HCT116 (cell line): ENCODE measurements at regions not wholly inside any gene's neighbourhood (a gene's known extent, or its start where the extent isn't known, plus 50 kb on each side); places are given as distances from the start of the nearest gene placed in this dataset.

Source experiments
- ATAC-seq: fragments of 200-7000 bp; cut with Tn5 transposase; 2 replicates; pipeline ENCODE4 v1.9.1; 2020; ENCODE audit warnings: mild to moderate bottlenecking, moderate library complexity
- BruUV-seq: library from RNA; stranded (reverse); fragments of 400-500 nt; replicated peaks from 2 replicates; lab custom pipeline; 2021; lab: Mats Ljungman, UMichigan
- CTCF ChIA-PET: fragments of 300-600 bp; sonication (Branson Sonifier 250); formaldehyde crosslinking; loops from one replicate; lab custom pipeline; 2021; ENCODE audit warnings: antibody characterized with exemption; lab: Charles Lee
- POLR2A ChIA-PET: fragments of 300-600, 350-600 bp; sonication (Branson Sonifier 250); formaldehyde crosslinking; loops from one replicate; lab custom pipeline; 2021; ENCODE audit warnings: antibody characterized with exemption; lab: Charles Lee
- RAD21 ChIA-PET, 2 experiments: fragments of 300-600 bp; sonication (Branson Sonifier 250); formaldehyde crosslinking; loops; one replicate each; lab custom pipeline; 2023; ENCODE audit warnings: low total read pairs in 2 of 2; ENCODE audit not compliant: uncharacterized antibody in 2 of 2, unreplicated experiment in 2 of 2, low non-redundant PET in 1 of 2; lab: Charles Lee
- DNase-seq: peaks from one replicate; pipeline ENCODE4 v3.0.0-alpha.2; 2010; ENCODE audit warnings: low read depth, low spot score
- H2AFZ ChIP-seq: fragments of 200-600 bp; shearing (Covaris generic), sonication (generic); 2 replicates; pipeline ENCODE4 v1.6.1; 2017; ENCODE audit warnings: low read depth, mixed run types, mixed read lengths, antibody characterized with exemption, low read length; ENCODE audit not compliant: poor library complexity, severe bottlenecking
- H3K27ac ChIP-seq: 2 replicates; pipeline ENCODE4 v1.5.1; 2012; ENCODE audit warnings: low read depth, low read length
- H3K27me3 ChIP-seq: fragments of 200-600 bp; sonication (generic); 2 replicates; pipeline ENCODE4 v1.6.1; 2016; ENCODE audit warnings: mixed run types, low read length, mixed read lengths; ENCODE audit not compliant: insufficient read depth
- H3K36me3 ChIP-seq, 2 experiments: fragments of 200-500 bp in 1 of 2; fragments of 200-600 bp in 1 of 2; sonication (Bioruptor generic) in 1 of 2; sonication (generic) in 1 of 2; 2 replicates each; pipeline versions ENCODE4 v1.5.1 to v1.6.1; 2014 to 2016; ENCODE audit warnings: low read length in 2 of 2, inconsistent platforms in 1 of 2, mixed read lengths in 1 of 2, mixed run types in 1 of 2; ENCODE audit not compliant: insufficient read depth in 2 of 2, control insufficient read depth in 1 of 2
- H3K4me1 ChIP-seq, 2 experiments: fragments of 200-600 bp in 1 of 2; sonication (generic) in 1 of 2; 2 replicates each; pipeline versions ENCODE4 v1.5.1 to v1.6.1; 2012 to 2017; ENCODE audit warnings: low read length in 2 of 2, inconsistent platforms in 1 of 2, mild to moderate bottlenecking in 1 of 2, mixed read lengths in 1 of 2, mixed run types in 1 of 2, moderate library complexity in 1 of 2; ENCODE audit not compliant: insufficient read depth in 2 of 2, control insufficient read depth in 1 of 2
- H3K4me2 ChIP-seq: fragments of 200-600 bp; sonication (generic); 2 replicates; pipeline ENCODE4 v1.6.1; 2017; ENCODE audit warnings: mixed run types, low read length, mixed read lengths
- H3K4me3 ChIP-seq, 2 experiments: fragments of 200-600 bp in 1 of 2; sonication (generic) in 1 of 2; replicated peaks in 1 of 2; 2 replicates each; pipeline ENCODE4 v1.5.1; 2011 to 2016; ENCODE audit warnings: low read length in 2 of 2, control low read depth in 1 of 2, low read depth in 1 of 2, mild to moderate bottlenecking in 1 of 2, mixed read lengths in 1 of 2, mixed run types in 1 of 2
- H3K79me2 ChIP-seq: fragments of 200-600 bp; sonication (generic); 2 replicates; pipeline ENCODE4 v1.6.1; 2017; ENCODE audit warnings: mild to moderate bottlenecking, mixed run types, low read length, moderate library complexity, mixed read lengths; ENCODE audit not compliant: insufficient read depth
- H3K9ac ChIP-seq: fragments of 200-600 bp; sonication (generic); 2 replicates; pipeline ENCODE4 v1.6.1; 2016; ENCODE audit warnings: low read length, mixed read lengths
- H3K9me2 ChIP-seq: fragments of 200-600 bp; sonication (generic), shearing (Covaris generic); 2 replicates; pipeline ENCODE4 v1.6.1; 2017; ENCODE audit warnings: mixed run types, mild to moderate bottlenecking, moderate library complexity; ENCODE audit not compliant: insufficient read depth
- H3K9me3 ChIP-seq, 2 experiments: fragments of 200-500 bp in 1 of 2; fragments of 200-600 bp in 1 of 2; sonication (Bioruptor generic) in 1 of 2; sonication (generic) in 1 of 2; 2 replicates each; pipeline ENCODE4 v1.6.1; 2014 to 2017; ENCODE audit warnings: low read length in 2 of 2, mixed read lengths in 2 of 2, inconsistent platforms in 1 of 2, low read depth in 1 of 2, mild to moderate bottlenecking in 1 of 2, mixed run types in 1 of 2, moderate library complexity in 1 of 2; ENCODE audit not compliant: control insufficient read depth in 1 of 2, insufficient read depth in 1 of 2
- H4K20me1 ChIP-seq: fragments of 200-600 bp; sonication (generic), shearing (Covaris generic); 2 replicates; pipeline ENCODE4 v1.6.1; 2017; ENCODE audit warnings: mixed run types, mild to moderate bottlenecking, moderate library complexity; ENCODE audit not compliant: insufficient read depth
- CBX3 ChIP-seq: IDR thresholded peaks from 2 replicates; pipeline ENCODE4 v1.6.1; 2012; ENCODE audit warnings: low read depth
- EGR1 ChIP-seq: IDR thresholded peaks from 2 replicates; pipeline ENCODE4 v1.6.1; 2012; ENCODE audit warnings: low read depth
- EZH2 ChIP-seq: fragments of 200-600 bp; sonication (generic); IDR thresholded peaks from 2 replicates; pipeline ENCODE4 v1.6.1; 2017; ENCODE audit warnings: antibody characterized with exemption, mixed run types
- EZH2phosphoT487 ChIP-seq: fragments of 200-600 bp; IDR thresholded peaks from 2 replicates; pipeline ENCODE4 v1.6.1; 2018; ENCODE audit warnings: antibody characterized with exemption, borderline replicate concordance
- FOSL1 ChIP-seq: IDR thresholded peaks from 2 replicates; pipeline ENCODE4 v1.6.1; 2012; ENCODE audit warnings: low read depth
- JUND ChIP-seq: IDR thresholded peaks from 2 replicates; pipeline ENCODE4 v1.6.1; 2012
- POLR2A ChIP-seq: IDR thresholded peaks from 2 replicates; pipeline ENCODE4 v1.7.0; 2011; ENCODE audit warnings: borderline replicate concordance; ENCODE audit not compliant: insufficient read depth, insufficient read length; ENCODE audit errors: extremely low read depth
- POLR2AphosphoS5 ChIP-seq: IDR thresholded peaks from 2 replicates; pipeline ENCODE4 v1.6.1; 2011; ENCODE audit warnings: mild to moderate bottlenecking, low read depth, low read length, moderate library complexity
- RAD21 ChIP-seq: IDR thresholded peaks from 2 replicates; pipeline ENCODE4 v1.6.1; 2012; ENCODE audit warnings: low read depth, mild to moderate bottlenecking
- SIN3A ChIP-seq: IDR thresholded peaks from 2 replicates; pipeline ENCODE4 v1.6.1; 2012; ENCODE audit warnings: low read depth
- TCF7L2 ChIP-seq: IDR thresholded peaks from 2 replicates; pipeline ENCODE4 v1.7.0; 2011; ENCODE audit warnings: borderline replicate concordance, inconsistent platforms; ENCODE audit not compliant: insufficient read depth, insufficient read length; ENCODE audit errors: extremely low read depth
- YY1 ChIP-seq: IDR thresholded peaks from 2 replicates; pipeline ENCODE4 v1.6.1; 2011; ENCODE audit warnings: low read length, low read depth, moderate library complexity, mild to moderate bottlenecking; ENCODE audit not compliant: insufficient replicate concordance; ENCODE audit errors: extremely low read depth
- ZFX ChIP-seq: fragments of 450-650 bp; IDR thresholded peaks from 2 replicates; pipeline ENCODE4 v1.6.1; 2017
- ZNF274 ChIP-seq: fragments of 200-500 bp; sonication (Bioruptor generic); IDR thresholded peaks from 2 replicates; pipeline ENCODE4 v1.6.1; 2014; ENCODE audit warnings: mild to moderate bottlenecking, low read depth, low read length, inconsistent platforms
- intact Hi-C: fragments of 100-400 bp; cut with micrococcal nuclease; formaldehyde crosslinking; loops from 2 replicates; pipeline ENCODE4 v1.10.0; 2022
- TF ChIP-seq, protein P1 (sequence below): IDR thresholded peaks from 2 replicates; pipeline ENCODE4 v1.6.1; 2012
- TF ChIP-seq, protein P2 (sequence below): IDR thresholded peaks from 2 replicates; pipeline ENCODE4 v1.6.1; 2012; ENCODE audit warnings: low read depth
- TF ChIP-seq, protein P3 (sequence below): IDR thresholded peaks from 2 replicates; pipeline ENCODE4 v1.6.1; 2012
- TF ChIP-seq, protein P4 (sequence below): IDR thresholded peaks from 2 replicates; pipeline ENCODE4 v1.6.1; 2011; ENCODE audit warnings: mild to moderate bottlenecking, low read length, moderate library complexity; ENCODE audit not compliant: insufficient replicate concordance; ENCODE audit errors: extremely low read depth
- TF ChIP-seq, protein P5 (sequence below), 3 experiments: fragments of 200-600 bp in 1 of 3; sonication (generic) in 1 of 3; IDR thresholded peaks in 2 of 3; conservative IDR thresholded peaks in 1 of 3; 2 replicates each; pipeline ENCODE4 v1.5.1; 2012 to 2017; ENCODE audit warnings: low read depth in 2 of 3, low read length in 2 of 3, antibody characterized with exemption in 1 of 3, borderline replicate concordance in 1 of 3, control low read depth in 1 of 3, mild to moderate bottlenecking in 1 of 3, mixed read lengths in 1 of 3, mixed run types in 1 of 3, moderate library complexity in 1 of 3; ENCODE audit not compliant: insufficient read depth in 1 of 3

DNA sequence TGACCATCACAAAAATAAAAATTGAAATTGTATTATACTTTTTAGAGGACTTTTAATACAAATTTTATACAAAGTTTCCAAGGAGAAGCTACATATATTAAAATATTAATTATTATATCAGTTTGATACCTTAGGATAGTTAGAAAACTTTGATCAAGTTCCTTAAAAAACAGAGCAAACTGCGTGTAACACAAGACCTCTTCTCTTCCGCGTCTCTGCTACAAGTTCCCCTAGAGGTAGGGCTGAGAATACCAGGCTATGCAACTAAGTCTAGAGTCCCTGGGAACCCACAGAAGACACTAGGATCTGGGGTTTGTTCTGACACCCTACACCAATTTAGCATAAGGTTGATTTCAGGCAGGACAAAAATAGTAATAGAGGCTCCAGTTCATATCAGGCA, 319.0 kb downstream of the FOXG1 start:
- ATAC-seq (no peak), DNase-seq (no peak)
- Histone ChIP-seq H3K9me3 (peaks cover 5 to 42% of the 10 kb centered on the region in 2 experiments; a peak in 3 of 4 replicates), H3K79me2 (no peaks in the 10 kb centered on the region), H3K4me1 (no peaks in the 10 kb centered on the region), H3K4me2 (no peak overlapping the region), H3K27ac (no peak overlapping the region), H3K36me3 (no peaks in the 10 kb centered on the region)
- CTCF ChIA-PET, result no interaction called here
- intact Hi-C loops, result no loop called here
- RAD21 ChIA-PET, result no interaction called here
- POLR2A ChIA-PET, result no interaction called here
- TF ChIP-seq TCF7L2, result no peak
- no peak for TF ChIP-seq CBX3
- TF ChIP-seq POLR2AphosphoS5, result no peak
- TF ChIP-seq, protein P1, sequence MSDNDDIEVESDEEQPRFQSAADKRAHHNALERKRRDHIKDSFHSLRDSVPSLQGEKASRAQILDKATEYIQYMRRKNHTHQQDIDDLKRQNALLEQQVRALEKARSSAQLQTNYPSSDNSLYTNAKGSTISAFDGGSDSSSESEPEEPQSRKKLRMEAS, result no peak
- TF ChIP-seq RAD21, result no peak
- TF ChIP-seq YY1, result no peak
- no peak for TF ChIP-seq JUND
- TF ChIP-seq, protein P2, sequence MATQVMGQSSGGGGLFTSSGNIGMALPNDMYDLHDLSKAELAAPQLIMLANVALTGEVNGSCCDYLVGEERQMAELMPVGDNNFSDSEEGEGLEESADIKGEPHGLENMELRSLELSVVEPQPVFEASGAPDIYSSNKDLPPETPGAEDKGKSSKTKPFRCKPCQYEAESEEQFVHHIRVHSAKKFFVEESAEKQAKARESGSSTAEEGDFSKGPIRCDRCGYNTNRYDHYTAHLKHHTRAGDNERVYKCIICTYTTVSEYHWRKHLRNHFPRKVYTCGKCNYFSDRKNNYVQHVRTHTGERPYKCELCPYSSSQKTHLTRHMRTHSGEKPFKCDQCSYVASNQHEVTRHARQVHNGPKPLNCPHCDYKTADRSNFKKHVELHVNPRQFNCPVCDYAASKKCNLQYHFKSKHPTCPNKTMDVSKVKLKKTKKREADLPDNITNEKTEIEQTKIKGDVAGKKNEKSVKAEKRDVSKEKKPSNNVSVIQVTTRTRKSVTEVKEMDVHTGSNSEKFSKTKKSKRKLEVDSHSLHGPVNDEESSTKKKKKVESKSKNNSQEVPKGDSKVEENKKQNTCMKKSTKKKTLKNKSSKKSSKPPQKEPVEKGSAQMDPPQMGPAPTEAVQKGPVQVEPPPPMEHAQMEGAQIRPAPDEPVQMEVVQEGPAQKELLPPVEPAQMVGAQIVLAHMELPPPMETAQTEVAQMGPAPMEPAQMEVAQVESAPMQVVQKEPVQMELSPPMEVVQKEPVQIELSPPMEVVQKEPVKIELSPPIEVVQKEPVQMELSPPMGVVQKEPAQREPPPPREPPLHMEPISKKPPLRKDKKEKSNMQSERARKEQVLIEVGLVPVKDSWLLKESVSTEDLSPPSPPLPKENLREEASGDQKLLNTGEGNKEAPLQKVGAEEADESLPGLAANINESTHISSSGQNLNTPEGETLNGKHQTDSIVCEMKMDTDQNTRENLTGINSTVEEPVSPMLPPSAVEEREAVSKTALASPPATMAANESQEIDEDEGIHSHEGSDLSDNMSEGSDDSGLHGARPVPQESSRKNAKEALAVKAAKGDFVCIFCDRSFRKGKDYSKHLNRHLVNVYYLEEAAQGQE, result no peak
- TF ChIP-seq, protein P3, sequence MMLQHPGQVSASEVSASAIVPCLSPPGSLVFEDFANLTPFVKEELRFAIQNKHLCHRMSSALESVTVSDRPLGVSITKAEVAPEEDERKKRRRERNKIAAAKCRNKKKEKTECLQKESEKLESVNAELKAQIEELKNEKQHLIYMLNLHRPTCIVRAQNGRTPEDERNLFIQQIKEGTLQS, result no peak
- no peak for TF ChIP-seq EZH2phosphoT487
- no peak for TF ChIP-seq SIN3A
- TF ChIP-seq, protein P4, sequence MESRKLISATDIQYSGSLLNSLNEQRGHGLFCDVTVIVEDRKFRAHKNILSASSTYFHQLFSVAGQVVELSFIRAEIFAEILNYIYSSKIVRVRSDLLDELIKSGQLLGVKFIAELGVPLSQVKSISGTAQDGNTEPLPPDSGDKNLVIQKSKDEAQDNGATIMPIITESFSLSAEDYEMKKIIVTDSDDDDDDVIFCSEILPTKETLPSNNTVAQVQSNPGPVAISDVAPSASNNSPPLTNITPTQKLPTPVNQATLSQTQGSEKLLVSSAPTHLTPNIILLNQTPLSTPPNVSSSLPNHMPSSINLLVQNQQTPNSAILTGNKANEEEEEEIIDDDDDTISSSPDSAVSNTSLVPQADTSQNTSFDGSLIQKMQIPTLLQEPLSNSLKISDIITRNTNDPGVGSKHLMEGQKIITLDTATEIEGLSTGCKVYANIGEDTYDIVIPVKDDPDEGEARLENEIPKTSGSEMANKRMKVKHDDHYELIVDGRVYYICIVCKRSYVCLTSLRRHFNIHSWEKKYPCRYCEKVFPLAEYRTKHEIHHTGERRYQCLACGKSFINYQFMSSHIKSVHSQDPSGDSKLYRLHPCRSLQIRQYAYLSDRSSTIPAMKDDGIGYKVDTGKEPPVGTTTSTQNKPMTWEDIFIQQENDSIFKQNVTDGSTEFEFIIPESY, result no peak
- TF ChIP-seq, protein P5, sequence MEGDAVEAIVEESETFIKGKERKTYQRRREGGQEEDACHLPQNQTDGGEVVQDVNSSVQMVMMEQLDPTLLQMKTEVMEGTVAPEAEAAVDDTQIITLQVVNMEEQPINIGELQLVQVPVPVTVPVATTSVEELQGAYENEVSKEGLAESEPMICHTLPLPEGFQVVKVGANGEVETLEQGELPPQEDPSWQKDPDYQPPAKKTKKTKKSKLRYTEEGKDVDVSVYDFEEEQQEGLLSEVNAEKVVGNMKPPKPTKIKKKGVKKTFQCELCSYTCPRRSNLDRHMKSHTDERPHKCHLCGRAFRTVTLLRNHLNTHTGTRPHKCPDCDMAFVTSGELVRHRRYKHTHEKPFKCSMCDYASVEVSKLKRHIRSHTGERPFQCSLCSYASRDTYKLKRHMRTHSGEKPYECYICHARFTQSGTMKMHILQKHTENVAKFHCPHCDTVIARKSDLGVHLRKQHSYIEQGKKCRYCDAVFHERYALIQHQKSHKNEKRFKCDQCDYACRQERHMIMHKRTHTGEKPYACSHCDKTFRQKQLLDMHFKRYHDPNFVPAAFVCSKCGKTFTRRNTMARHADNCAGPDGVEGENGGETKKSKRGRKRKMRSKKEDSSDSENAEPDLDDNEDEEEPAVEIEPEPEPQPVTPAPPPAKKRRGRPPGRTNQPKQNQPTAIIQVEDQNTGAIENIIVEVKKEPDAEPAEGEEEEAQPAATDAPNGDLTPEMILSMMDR (IDR thresholded peaks at IDR 0.05 in 2 of 3, conservative IDR thresholded peaks at IDR 0.05 in 1 of 3; ENCODE audit: borderline replicate concordance in 1 of 3, insufficient read depth in 1 of 3, low read depth in 2 of 3, low read length in 2 of 3), result no peak
- no peak for TF ChIP-seq EZH2
- no peak for TF ChIP-seq FOSL1
- no peak for TF ChIP-seq EGR1
- TF ChIP-seq ZNF274, result no peak
- no peak for TF ChIP-seq POLR2A
- no peak for TF ChIP-seq ZFX
- TF ChIP-seq, all 23 proteins: peak for 0
- H3K9me2 ChIP-seq, result no peaks in the 10 kb centered on the region
- H3K27me3 ChIP-seq, result no peaks in the 10 kb centered on the region
- no TSS peak for BruUV-seq
- no peaks in the 10 kb centered on the region for H4K20me1 ChIP-seq
- H2AFZ ChIP-seq, result no peak overlapping the region
- H3K4me3 ChIP-seq, result no peak overlapping the region
- no peak overlapping the region for H3K9ac ChIP-seq
